NCI-H1105 (cell line): ENCODE measurements at regions not wholly inside any gene's neighbourhood (a gene's known extent, or its start where the extent isn't known, plus 50 kb on each side); places are given as distances from the start of the nearest gene placed in this dataset.

Source experiments
- DNase-seq: peaks from one replicate; lab custom pipeline; 2025; lab: John Stamatoyannopoulos, UW

DNA sequence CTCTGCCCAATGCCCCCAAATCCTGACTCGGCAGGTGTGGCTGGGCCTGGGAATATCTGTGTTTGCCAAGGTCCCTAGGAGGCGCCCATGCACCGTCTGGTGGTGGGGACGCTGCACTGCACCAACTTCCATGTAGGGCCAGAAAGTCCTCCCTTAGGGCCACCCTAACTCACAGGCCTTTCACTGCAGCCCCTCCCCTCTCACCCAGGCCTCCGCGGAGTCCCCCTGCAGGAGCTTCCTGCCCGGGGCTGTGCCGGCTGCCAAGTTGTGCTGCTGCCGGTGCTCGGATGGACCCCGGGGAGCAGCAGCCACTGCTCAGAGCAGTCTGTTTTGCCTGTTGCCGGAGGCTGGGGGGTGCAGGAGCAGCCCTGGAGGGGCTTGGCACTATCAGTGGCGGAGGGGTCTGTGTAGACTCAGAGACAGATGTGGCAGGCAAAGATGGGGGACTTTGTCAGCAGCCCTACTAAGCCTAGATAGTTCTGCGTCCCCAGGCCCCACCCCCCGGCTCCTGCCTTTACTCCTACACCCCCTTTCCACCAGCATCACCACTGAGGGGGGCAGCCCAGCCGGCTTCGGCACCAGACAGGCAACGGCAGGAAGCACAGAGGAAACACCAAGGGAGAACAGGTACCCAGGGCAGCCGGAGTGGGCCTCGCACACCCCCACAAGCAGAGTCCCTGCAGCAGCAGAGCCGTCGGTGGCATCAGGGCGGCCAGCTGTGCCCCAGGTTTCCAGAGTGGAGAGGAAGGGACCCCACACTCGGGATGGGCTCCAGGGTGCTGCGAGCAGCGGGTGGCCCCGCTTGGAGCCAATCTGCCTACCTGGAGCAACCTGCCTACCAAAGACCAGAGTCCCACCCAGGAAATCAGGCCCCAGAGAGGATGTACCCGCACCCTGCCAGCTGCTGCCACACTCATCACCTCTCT is 124.3 kb downstream of the TRIM29 start:
- DNase-seq = no peak

DNA sequence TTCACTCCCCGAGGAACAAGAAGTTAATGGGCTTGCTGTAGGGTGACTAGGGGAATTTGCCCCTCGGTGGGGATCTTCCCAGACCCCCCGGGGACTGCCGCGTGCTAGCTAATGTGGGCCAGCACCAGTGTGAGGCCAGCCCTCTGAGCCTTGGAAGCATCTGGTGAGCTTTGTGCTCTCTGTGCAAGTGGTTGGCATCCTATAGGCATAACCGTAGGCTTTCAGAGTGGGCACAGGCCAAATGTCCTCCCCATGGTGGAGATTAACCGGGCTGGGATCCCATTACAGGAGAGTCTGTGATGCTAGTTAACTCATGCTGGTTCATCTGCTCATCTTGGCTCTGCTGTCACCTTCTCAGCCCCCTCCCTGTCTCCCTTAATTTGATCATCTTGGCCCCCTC is 125.7 kb downstream of the TRIM29 start:
- DNase-seq = no peak

- no peak for DNase-seq
These were observed 126.1 kb downstream of the TRIM29 start for GRCh38 chr11:120011836-120012235.

- no peak for DNase-seq
These were observed 127.1 kb downstream of the TRIM29 start for GRCh38 chr11:120010775-120011174.

GRCh38 chr11:120009938-120010337 is 128.0 kb downstream of the TRIM29 start:
- no peak for DNase-seq

GRCh38 chr11:120007144-120007543 is 130.8 kb downstream of the TRIM29 start:
- no peak for DNase-seq

GRCh38 chr11:120004723-120005122 is 133.2 kb downstream of the TRIM29 start:
- DNase-seq = no peak

DNA sequence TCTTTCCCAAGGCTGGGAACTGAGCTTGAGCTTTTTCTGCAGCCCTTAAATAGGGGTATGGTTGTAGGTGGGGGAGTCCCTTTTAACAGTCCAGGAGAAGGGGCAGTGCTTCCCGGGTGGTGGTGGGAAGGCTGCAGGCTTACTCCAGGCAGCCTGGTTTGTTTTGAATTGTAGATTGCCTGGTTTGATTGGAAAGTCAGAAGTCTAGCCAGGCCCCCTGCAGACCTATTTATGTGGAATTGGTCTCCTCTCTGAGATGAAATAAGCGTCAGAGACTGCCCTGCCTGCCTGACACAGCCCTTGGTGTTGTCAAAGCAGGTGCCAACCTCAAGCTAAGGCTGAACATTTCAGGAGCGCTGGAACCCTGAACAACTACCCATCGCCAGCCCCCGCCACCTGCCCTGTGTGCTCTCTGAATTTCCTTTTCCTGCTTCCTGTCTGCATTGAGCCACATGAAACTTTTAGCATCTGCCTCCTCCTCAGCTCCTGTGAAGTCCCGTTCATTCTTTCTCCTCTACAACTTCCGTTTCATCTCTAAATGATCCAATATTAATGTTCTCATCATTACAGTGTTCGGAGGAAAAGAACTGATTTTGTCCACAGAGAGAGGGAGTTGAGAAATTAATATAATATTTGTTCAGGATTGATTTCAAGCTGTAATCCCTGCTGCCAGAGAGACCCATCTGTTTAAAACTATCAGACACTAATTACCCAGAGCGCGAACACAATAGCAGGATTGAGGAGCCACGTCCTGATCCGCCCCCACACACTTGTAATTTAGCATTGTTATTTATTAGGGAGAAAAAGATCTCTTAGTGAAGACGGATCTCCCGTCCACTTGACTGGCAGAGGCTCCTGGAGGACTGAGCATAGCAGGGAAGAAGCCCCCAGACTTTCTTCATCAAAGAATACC is 136.5 kb downstream of the TRIM29 start:
- peak; percentile 68 for DNase-seq

- peak; percentile 45 for DNase-seq
These were observed 138.7 kb downstream of the TRIM29 start for GRCh38 chr11:119999220-119999619.

- DNase-seq = no peak
These were observed 141.4 kb downstream of the TRIM29 start for GRCh38 chr11:119996556-119996955.

DNA sequence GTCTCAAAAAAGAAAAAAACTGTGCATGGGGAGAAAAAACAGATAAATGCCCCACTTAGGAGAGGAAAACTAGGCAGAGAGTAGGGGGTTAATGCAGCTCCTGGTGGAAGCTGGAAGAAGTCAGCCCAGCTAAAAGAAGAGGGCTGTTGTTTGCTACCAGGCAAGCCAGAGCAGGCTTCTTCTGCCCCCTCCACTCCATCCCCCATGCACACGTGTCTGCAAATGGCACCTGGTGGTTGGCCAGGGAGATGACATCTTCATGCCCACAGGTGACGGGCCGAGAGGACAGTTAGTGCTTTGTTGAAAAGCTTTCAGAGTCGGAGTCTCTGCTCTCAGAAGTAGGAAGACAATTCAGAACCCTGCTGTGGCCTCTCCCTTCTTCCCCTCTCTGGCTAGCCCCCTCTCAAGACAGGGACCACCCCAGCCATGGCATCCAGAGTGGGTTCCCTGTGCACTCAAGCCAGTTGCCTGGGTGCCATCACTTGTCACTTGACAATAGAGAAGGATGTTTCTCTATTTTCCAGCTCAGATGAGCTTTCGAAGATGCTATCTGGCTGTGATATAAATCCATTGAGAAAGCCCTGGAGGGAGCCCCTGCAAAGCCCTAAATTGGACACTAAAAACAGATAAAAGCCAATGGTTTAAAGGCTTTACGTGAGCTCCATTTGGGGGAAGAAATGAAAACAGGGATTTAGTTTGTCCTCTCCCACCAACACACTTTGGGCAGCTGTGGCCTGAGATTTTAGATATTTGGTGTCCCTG is 142.0 kb downstream of the TRIM29 start:
- DNase-seq = peak; percentile 58

DNA sequence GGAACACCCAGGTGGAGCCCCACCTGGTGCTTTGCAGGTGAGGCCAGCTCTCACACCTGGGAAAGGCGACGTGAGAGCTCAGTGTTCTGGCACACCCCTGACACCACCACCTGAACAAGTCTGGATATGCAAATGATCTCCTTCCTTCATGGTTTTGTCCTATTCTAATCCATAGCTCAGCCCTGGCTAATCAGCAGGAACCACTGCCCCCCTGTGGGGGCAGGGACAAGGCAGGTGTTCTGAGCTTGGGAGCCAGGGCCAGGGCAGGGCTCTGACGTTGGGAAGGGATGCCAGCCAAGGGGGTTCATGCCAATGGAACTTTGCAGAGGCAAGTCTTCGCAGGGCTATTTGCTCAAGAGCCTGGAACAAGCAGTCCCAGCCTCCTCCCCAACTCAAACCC is 144.2 kb downstream of the TRIM29 start:
- peak; percentile 94 for DNase-seq

DNA sequence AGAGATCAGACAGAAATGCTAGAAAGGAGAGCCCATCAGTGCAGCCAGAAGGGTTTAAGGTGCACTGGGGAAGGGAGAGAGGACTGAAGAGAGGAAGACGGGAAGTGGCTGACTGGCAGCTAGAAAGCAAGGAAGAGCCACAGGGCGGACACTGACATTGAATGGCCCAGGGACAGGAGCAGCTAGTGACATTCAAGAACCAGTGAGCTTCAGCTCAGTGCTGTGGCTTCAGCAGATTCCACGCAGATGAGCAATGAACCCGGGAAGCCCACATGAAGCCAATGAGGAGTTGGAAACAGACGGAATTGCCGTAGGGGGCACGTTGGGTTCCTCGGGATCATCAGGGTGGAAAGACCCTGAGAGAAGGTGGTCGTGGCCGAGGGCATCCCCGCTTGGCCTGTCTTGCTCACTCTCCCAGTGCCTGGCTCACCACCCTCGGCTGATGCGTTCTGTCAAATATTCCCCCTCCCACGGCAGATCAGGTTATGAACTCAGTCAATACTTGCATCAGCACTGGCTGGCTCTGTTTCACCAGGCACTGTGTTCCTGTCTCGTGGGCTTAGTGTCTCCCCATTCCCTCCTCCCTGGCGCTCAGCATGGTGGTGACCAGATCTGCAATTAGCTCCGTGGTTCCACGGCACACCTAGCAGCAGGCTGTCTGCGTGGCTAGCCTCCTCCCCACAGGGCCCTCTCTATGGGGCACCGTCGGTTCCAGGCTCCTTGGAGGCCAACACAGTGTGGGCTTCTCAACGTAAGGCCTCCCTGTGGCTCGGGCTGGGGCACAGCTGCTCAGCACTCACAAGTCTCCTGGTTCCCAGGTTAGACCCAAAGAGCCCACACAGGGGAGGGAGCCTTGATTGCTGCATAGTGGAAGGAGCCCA is 145.5 kb downstream of the TRIM29 start:
- DNase-seq = no peak

- DNase-seq = no peak
These were observed 146.2 kb downstream of the TRIM29 start for GRCh38 chr11:119991669-119992068.

GRCh38 chr11:119991022-119991404 is 146.9 kb downstream of the TRIM29 start:
- DNase-seq = no peak

- DNase-seq = no peak
These were observed 147.4 kb downstream of the TRIM29 start for GRCh38 chr11:119990309-119991021.

GRCh38 chr11:119989159-119989821 is 148.6 kb downstream of the TRIM29 start:
- no peak for DNase-seq

- DNase-seq = no peak
These were observed 152.4 kb downstream of the TRIM29 start for GRCh38 chr11:119985551-119985950.

DNA sequence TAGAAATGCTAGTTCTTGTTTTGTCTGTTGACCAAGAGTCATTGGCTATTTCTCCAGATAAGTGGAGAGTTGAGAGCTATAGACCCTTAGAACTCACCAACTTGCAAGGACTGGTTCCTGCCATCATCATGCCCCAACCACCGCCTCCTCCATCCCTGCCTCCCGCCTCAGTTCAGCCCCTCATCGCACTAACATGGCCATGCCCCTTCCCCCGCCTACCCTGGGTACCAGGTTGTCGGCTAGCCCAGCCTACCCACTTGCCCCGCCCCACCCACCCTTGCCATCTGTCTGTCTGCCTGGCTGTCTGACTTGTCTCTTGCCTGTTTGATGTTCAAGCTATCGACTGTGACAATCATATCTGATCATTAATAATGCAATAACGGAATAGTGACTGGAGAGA is 154.1 kb downstream of the TRIM29 start:
- no peak for DNase-seq

DNA sequence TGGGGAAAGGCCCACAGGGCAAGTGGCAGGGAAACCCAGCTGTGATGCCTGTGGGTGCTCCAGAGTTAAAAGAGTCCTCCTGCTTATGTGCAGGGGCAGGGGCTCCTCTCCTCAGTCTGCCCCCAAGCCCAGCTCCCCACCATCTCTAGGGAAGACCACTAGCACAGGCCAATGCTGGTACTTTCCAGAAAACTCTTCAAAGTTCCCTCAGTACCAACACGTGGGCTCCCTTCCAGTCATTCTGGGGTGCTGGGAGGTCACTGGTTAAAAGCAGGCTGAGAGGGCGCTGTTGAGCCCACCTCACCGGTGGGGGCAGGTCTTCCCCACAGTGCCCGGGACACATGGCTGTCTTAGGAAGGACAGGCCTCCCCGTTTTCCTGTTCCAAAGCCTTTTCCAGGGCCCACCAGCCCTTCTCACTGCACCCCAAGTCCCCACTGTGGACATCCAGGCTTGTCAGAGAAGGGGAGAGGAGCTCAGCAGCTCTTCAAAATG is 154.6 kb downstream of the TRIM29 start:
- DNase-seq = no peak
